ENCODE measurements at regions not wholly inside any gene's neighbourhood (a gene's known extent, or its start where the extent isn't known, plus 50 kb on each side); places are given as distances from the start of the nearest gene placed in this dataset.

GRCh38 chr1:81156887-81157286 is 643.8 kb upstream of the ADGRL2 start:
- H3K4me3 ChIP-seq (replicated peaks in 1 of 3; ENCODE audit: insufficient read depth in 1 of 3, low read depth in 2 of 3, low read length in 3 of 3) = no peak overlapping the region
- H3K9ac ChIP-seq (ENCODE audit: insufficient read depth, low read depth, low read length) = no peak overlapping the region
- H3K36me3 ChIP-seq (replicated peaks in 1 of 2; ENCODE audit: control insufficient read depth in 1 of 2, insufficient read depth in 2 of 2, low read length in 2 of 2) = no peaks in the 10 kb centered on the region
- no peaks in the 10 kb centered on the region for H3K79me2 ChIP-seq (ENCODE audit: insufficient read depth, low read length)
- no peak overlapping the region for H3K27ac ChIP-seq (ENCODE audit: extremely low read length, insufficient read depth, low read length)
- no peaks in the 10 kb centered on the region for H4K20me1 ChIP-seq (ENCODE audit: insufficient read depth, low read length)
- ATAC-seq = no peak
- no peak for FAIRE-seq
- no peak overlapping the region for H2AFZ ChIP-seq (ENCODE audit: low read length)
- BruUV-seq (replicated peaks) = no TSS peak
- 0% methylated on average over 1 of the region's 1 CpG for WGBS (ENCODE audit: low lambda C conversion rate)
- peaks cover 78% of the 10 kb centered on the region for H3K9me3 ChIP-seq (ENCODE audit: low read length)
- H3K27me3 ChIP-seq (ENCODE audit: control insufficient read depth in 1 of 2, insufficient read depth in 2 of 2, low read length in 2 of 2) = no peaks in the 10 kb centered on the region; a peak in 1 of 5 replicates
- intact Hi-C loops (cut with micrococcal nuclease; ENCODE audit: unreplicated experiment) (no loop called here), in situ Hi-C loops (cut with HindIII; ENCODE audit: extremely low pct_ligation_motif_present, low pct_unique_long_range_greater_than_20kb) (no loop called here)
- no peaks in the 10 kb centered on the region for H3K4me1 ChIP-seq (ENCODE audit: insufficient read depth, low read length)
- no peak overlapping the region for H3K4me2 ChIP-seq (ENCODE audit: low read depth, low read length)
- TF ChIP-seq ZNF256 (CRISPR knock-in tag; conservative IDR thresholded peaks at IDR 0.05) (no peak), KLF12 (CRISPR knock-in tag; IDR thresholded peaks at IDR 0.05; ENCODE audit: borderline replicate concordance) (no peak), U2AF1 (optimal IDR thresholded peaks at IDR 0.05; ENCODE audit: low read depth, low read length) (no peak), MTA1 (CRISPR knock-in tag; IDR thresholded peaks at IDR 0.05; ENCODE audit: borderline replicate concordance) (no peak), ZNF691 (CRISPR knock-in tag; IDR thresholded peaks at IDR 0.05; ENCODE audit: borderline replicate concordance, low read depth) (no peak), RNF2 (conservative IDR thresholded peaks at IDR 0.05; ENCODE audit: low read depth) (no peak), ZNF672 (CRISPR knock-in tag; IDR thresholded peaks at IDR 0.05) (no peak), NFRKB (IDR thresholded peaks at IDR 0.05) (no peak), ARID4A (CRISPR knock-in tag; IDR thresholded peaks at IDR 0.05; ENCODE audit: borderline replicate concordance) (no peak), ZNF563 (CRISPR knock-in tag; IDR thresholded peaks at IDR 0.05) (no peak), MEIS1 (CRISPR knock-in tag; IDR thresholded peaks at IDR 0.05; ENCODE audit: borderline replicate concordance) (no peak), PHF21A (CRISPR knock-in tag; IDR thresholded peaks at IDR 0.05) (no peak), RFX5 (IDR thresholded peaks at IDR 0.05; ENCODE audit: low read depth, low read length) (no peak), THAP9 (CRISPR knock-in tag; IDR thresholded peaks at IDR 0.05; ENCODE audit: borderline replicate concordance) (no peak), ZNF547 (CRISPR knock-in tag; IDR thresholded peaks at IDR 0.05) (no peak), CEBPG (CRISPR knock-in tag; IDR thresholded peaks at IDR 0.05) (no peak), ZNF576 (CRISPR knock-in tag; IDR thresholded peaks at IDR 0.05) (no peak), ZSCAN9 (CRISPR knock-in tag; IDR thresholded peaks at IDR 0.05; ENCODE audit: borderline replicate concordance) (no peak)
- ChIA-PET CTCF (ENCODE audit: low intra/inter-chr PET ratio, low total read pairs) (no interaction called here), POLR2A (no interaction called here)
- no peak for DNase-seq (ENCODE audit: low spot score)

Measured in HepG2 (cell line).